RWPE2 (cell line): ENCODE measurements at regions not wholly inside any gene's neighbourhood (a gene's known extent, or its start where the extent isn't known, plus 50 kb on each side); places are given as distances from the start of the nearest gene placed in this dataset.
A peak's percentile ranks its signal among the peaks of the same experiment; 100 is the strongest.

Source experiments
- ATAC-seq: fragments of 200-7000 bp; cut with Tn5 transposase; 3 replicates; pipeline ENCODE4 v1.9.1; 2021; ENCODE audit warnings: low read depth
- DNase-seq: peaks from one replicate; pipeline ENCODE4 v3.0.0-alpha.2; 2020; ENCODE audit warnings: low spot score
- H3K27ac ChIP-seq: fragments of 450-650 bp; 2 replicates; pipeline ENCODE4 v1.5.1; 2017; ENCODE audit warnings: mild to moderate bottlenecking; ENCODE audit not compliant: poor library complexity, severe bottlenecking
- H3K27me3 ChIP-seq: fragments of 250-450 bp; sonication (Bioruptor Pico); 2 replicates; pipeline ENCODE4 v1.5.1; 2021; ENCODE audit warnings: mild to moderate bottlenecking, moderate library complexity; ENCODE audit not compliant: insufficient read depth, poor library complexity, severe bottlenecking
- H3K36me3 ChIP-seq: fragments of 250-450 bp; sonication (Bioruptor Pico); 2 replicates; pipeline ENCODE4 v1.5.1; 2020; ENCODE audit warnings: low read depth, mild to moderate bottlenecking, moderate library complexity
- H3K4me1 ChIP-seq: fragments of 250-450 bp; sonication (Bioruptor Pico); 2 replicates; pipeline ENCODE4 v1.5.1; 2021; ENCODE audit warnings: mild to moderate bottlenecking, moderate library complexity; ENCODE audit not compliant: insufficient read depth, poor library complexity, severe bottlenecking
- H3K4me3 ChIP-seq: fragments of 250-450 bp; sonication (Bioruptor Pico); 2 replicates; pipeline ENCODE4 v1.5.1; 2021; ENCODE audit warnings: mild to moderate bottlenecking, moderate library complexity; ENCODE audit not compliant: severe bottlenecking
- H3K9me3 ChIP-seq: fragments of 250-450 bp; sonication (Bioruptor Pico); 2 replicates; pipeline ENCODE4 v1.5.1; 2021; ENCODE audit warnings: mild to moderate bottlenecking, moderate library complexity; ENCODE audit not compliant: severe bottlenecking
- CTCF ChIP-seq: fragments of 450-650 bp; IDR thresholded peaks from one replicate; pipeline ENCODE4 v1.5.1; 2017; ENCODE audit warnings: mild to moderate bottlenecking, moderate library complexity; ENCODE audit not compliant: poor library complexity, severe bottlenecking

GRCh38 chr3:117746066-117746465, 1036.5 kb downstream of the TUSC7 start:
- Histone ChIP-seq H3K27ac (no peak overlapping the region), H3K4me1 (no peaks in the 10 kb centered on the region), H3K27me3 (no peaks in the 10 kb centered on the region), H3K4me3 (no peak overlapping the region), H3K9me3 (no peaks in the 10 kb centered on the region), H3K36me3 (no peaks in the 10 kb centered on the region)
- ATAC-seq (no peak), DNase-seq (no peak)
- no peak for TF ChIP-seq CTCF

GRCh38 chr3:117748131-117748530, 1038.6 kb downstream of the TUSC7 start:
- no peak for DNase-seq
- Histone ChIP-seq H3K9me3 (no peaks in the 10 kb centered on the region), H3K36me3 (no peaks in the 10 kb centered on the region), H3K27ac (no peak overlapping the region), H3K4me1 (peaks cover 5% of the 10 kb centered on the region), H3K27me3 (no peaks in the 10 kb centered on the region), H3K4me3 (no peak overlapping the region)
- ATAC-seq, result no peak
- TF ChIP-seq CTCF, result no peak

GRCh38 chr3:117750674-117751269, 1041.2 kb downstream of the TUSC7 start:
- no peak for TF ChIP-seq CTCF
- H3K9me3 ChIP-seq, result no peaks in the 10 kb centered on the region
- no peaks in the 10 kb centered on the region for H3K36me3 ChIP-seq
- DNase-seq, result no peak
- H3K27ac ChIP-seq, result no peak overlapping the region
- H3K4me3 ChIP-seq, result no peak overlapping the region
- no peaks in the 10 kb centered on the region for H3K27me3 ChIP-seq
- H3K4me1 ChIP-seq, result peaks cover 6% of the 10 kb centered on the region
- no peak for ATAC-seq

- no peak for DNase-seq
- Histone ChIP-seq H3K36me3 (no peaks in the 10 kb centered on the region), H3K4me1 (peaks cover 6% of the 10 kb centered on the region), H3K4me3 (no peak overlapping the region), H3K27me3 (no peaks in the 10 kb centered on the region), H3K9me3 (no peaks in the 10 kb centered on the region), H3K27ac (no peak overlapping the region)
- TF ChIP-seq CTCF, result no peak
- no peak for ATAC-seq
Measured at GRCh38 chr3:117751651-117752050, 1042.1 kb downstream of the TUSC7 start.

- DNase-seq, result no peak
- no peaks in the 10 kb centered on the region for H3K36me3 ChIP-seq
- TF ChIP-seq CTCF, result no peak
- no peaks in the 10 kb centered on the region for H3K27me3 ChIP-seq
- H3K9me3 ChIP-seq, result no peaks in the 10 kb centered on the region
- H3K4me3 ChIP-seq, result no peak overlapping the region
- peak; percentile 74 for ATAC-seq
- H3K4me1 ChIP-seq, result peaks cover 6% of the 10 kb centered on the region
- no peak overlapping the region for H3K27ac ChIP-seq
Measured at GRCh38 chr3:117752984-117753717, 1043.6 kb downstream of the TUSC7 start.
